ENCODE measurements at regions not wholly inside any gene's neighbourhood (a gene's known extent, or its start where the extent isn't known, plus 50 kb on each side); places are given as distances from the start of the nearest gene placed in this dataset.

GRCh38 chr5:129821477-129822131, 73.7 kb downstream of the MINAR2 start:
- no peak for DNase-seq

GRCh38 chr5:129830288-129830687, 74.0 kb upstream of the CHSY3 start:
- DNase-seq: no peak

DNA sequence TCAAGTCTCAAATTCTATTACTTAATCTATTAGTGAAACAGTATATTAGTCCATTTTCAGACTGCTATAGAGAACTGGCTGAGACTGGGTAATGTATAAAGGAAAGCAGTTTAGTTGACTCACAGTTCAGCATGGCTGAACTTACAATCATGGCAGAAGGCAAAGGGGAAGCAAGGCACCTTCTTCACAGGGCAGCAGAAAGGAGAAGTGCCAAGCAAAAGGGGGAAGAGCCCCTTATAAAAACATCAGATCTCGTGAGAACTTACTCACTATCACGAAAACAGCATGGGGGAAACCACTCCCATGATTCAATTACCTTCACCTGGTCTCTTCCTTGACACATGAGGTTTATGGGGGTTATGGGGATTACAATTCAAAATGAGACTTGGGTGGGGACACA, 67.9 kb upstream of the CHSY3 start:
- DNase-seq: no peak

DNA sequence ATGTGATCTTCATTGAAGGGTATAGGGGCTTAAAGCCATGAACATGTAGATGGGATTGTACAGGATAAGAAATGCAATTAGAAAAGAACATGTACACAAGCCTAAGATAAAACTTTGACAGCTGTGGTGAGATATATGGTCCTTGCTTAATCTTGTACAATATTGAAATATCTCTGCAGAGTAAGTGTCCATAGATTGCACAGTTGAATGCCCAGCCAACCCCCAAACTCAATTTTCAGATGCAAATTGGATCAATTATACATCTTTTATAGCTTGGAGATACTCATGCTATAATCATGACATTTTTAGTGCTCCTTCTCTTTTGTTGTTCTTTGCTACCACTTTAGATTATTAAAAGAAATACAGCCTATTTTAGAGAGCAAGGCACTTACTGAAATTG, 59.5 kb upstream of the CHSY3 start:
- no peak for DNase-seq

DNA sequence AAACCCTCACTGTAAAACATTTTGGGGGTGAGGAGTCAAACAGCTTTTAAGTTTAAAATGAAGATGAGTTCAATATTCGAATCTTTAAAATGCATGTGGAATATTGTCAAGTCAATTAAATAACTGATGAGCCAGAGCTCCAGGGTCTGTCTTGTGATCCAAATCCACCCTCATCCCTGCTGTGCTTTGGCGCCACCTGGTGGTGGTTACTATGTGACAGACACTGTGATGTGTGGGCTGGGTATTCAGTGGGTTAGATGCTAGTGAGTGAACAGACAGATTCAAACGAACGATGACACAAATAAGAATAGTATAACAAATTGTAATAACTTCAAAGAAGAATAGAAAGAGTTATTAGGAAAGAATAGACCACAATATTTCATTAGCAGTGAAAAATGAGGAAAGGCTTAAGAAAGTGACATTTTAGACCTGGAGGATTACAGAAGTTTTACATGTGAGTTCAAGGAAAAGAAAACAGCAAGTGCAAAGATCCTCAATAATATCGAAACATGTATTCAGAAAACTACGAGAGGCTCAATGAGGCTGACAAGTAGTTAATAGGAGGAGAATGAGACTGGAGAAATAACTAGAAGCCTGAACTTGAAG, 51.4 kb upstream of the CHSY3 start:
- peak; percentile 86 for DNase-seq

DNA sequence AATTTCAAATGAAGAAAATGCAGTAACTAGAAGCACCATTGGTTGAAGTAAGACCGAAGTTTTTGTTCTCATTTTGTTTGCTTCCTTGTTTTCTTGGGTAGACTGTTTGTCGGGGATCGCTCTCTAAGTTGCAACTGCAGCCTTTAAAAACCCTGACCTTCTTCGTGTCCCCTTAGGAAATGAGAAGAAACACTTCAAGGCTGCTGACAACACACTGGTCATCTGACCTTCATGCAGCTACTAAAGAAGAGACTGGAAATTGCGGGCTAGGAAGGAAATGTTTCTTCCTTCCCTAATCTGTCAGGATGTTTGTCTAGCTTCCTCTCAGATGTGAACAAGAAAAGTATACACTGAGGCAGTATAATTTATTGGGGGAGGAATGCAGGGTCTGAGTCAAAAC, 50.7 kb upstream of the CHSY3 start:
- no peak for DNase-seq

Data from tongue (tissue), 1 donor.